Stimulated activated CD8-positive, alpha-beta memory T cell treated with anti-CD3 and anti-CD28 coated beads, Interleukin-15, amount 100 ng/mL, for 48 hours (primary cell): ENCODE measurements at regions not wholly inside any gene's neighbourhood (a gene's known extent, or its start where the extent isn't known, plus 50 kb on each side); places are given as distances from the start of the nearest gene placed in this dataset.
A peak's percentile ranks its signal among the peaks of the same experiment; 100 is the strongest.

Experiments used
- DNase-seq, 2 donors: peaks; one replicate each; pipeline ENCODE4 v3.0.0-alpha.2; 2020; ENCODE audit warnings: low read depth in 2 of 2

GRCh38 chr6:56378507-56378906 lies 131.1 kb upstream of the COL21A1 start:
- DNase-seq, result no peak

DNA sequence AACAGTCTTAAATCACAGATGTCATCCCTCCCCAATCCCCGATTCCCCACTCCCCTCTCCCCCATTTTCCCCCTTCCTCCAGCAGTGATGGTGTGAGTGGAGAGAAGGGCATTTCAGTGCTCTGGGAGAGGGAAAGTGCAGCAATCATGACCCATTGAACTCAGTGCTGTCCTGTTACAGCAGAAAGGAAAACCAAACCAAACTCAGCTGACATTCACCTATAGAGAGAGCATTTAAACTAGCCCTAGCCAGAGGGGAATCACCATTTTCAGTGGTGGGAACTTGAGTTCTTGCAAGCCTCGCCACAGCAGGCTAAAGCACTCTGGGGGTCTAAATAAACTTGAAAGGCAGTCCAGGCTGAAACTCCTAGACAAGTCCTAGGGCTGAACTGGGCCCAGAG lies 129.9 kb upstream of the COL21A1 start:
- DNase-seq, result no peak

GRCh38 chr6:56375806-56376205 lies 128.4 kb upstream of the COL21A1 start:
- no peak for DNase-seq

DNA sequence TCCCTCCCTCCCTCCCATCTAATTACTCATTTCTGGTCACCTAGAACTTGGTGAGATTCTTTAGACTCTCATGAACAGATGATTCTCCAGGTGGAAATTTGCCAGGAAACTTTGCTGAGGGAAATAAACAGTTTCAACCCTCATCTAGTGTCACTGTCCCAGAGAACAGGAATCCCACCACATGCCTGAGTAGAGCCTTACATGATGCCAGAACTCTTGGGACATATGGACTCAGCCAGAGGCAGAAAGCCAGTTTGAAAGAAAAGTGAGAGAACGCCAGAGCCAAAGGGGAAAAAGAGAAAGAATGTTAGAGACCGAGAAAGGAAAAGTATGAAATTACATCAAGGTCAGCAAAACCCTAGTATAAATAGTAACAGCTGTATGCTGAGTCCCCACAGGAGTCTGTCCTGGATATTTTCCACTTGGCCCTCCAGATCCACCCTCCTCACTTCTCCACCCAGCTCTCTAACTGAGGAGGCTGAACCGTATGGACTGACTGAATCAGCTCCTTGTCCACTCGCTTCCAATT lies 127.5 kb upstream of the COL21A1 start:
- DNase-seq, result no peak

DNA sequence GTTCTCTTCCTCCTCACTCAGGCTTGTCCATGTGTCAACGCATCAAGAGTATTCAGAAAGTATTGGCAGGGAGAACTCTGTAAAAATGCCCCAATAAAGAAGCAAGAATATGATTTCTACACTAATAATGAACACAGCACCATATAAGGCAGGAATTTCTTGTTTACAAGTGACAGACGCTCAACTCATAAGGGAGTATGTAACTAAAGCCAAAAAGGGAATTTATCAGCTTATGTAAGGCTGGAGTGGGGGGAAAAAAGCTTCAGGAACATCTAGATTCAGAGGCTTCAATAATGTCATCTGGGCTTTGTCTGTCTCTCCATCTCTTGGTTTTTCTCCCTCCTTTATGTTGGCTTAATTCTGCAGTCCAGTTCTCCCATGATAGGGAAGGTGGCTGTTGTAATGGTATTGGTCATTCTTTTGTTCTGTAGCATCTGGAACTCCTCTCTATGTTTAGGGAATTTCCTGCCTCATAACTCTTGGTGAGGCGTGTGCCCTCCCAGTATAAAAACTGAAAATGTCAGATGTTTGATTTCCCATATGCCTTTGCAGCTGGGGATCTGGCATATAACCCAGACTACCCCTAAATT lies 125.1 kb upstream of the COL21A1 start:
- no peak for DNase-seq

GRCh38 chr6:56370561-56371211 lies 123.3 kb upstream of the COL21A1 start:
- no peak for DNase-seq

- DNase-seq, result no peak
Observed at GRCh38 chr6:56370127-56370540, 122.8 kb upstream of the COL21A1 start.

GRCh38 chr6:56368491-56368890 lies 121.1 kb upstream of the COL21A1 start:
- DNase-seq, result no peak

DNA sequence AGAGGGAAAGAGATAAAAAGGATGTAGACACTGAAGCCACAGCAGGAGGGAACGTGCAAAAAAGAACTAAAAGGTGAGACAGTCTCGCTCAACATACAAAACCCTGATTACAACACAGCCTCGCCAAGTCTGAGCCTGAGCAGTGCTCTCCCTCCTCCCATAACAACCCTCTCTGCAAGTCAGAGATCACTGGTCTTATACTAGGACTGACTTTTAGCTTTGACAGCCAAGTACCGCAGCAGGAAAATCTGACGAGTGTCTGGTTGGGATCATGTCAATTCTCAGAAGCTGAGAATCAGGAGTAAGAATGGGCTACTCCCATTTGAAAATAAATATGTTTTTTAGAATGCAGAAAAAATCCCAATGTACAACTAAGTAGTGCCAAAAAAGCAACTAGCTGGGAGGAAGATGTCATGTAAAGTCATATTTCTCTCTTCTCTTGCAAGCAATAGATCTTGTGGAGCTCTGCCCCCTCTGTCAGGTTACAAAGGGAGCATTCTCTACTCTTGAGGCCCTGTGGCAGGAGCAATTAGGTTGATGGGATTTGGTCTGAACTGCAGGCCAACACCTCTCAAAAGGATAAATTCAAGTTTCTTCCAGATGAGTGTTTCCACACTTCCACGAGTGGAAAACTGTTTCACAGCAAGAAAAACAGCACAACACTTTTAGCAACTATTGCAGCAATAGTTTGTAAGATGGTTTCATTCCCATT lies 118.9 kb upstream of the COL21A1 start:
- DNase-seq, result no peak

GRCh38 chr6:56364827-56365339 lies 117.5 kb upstream of the COL21A1 start:
- no peak for DNase-seq

- no peak for DNase-seq
Observed at GRCh38 chr6:56364431-56364826, 117.0 kb upstream of the COL21A1 start.

DNA sequence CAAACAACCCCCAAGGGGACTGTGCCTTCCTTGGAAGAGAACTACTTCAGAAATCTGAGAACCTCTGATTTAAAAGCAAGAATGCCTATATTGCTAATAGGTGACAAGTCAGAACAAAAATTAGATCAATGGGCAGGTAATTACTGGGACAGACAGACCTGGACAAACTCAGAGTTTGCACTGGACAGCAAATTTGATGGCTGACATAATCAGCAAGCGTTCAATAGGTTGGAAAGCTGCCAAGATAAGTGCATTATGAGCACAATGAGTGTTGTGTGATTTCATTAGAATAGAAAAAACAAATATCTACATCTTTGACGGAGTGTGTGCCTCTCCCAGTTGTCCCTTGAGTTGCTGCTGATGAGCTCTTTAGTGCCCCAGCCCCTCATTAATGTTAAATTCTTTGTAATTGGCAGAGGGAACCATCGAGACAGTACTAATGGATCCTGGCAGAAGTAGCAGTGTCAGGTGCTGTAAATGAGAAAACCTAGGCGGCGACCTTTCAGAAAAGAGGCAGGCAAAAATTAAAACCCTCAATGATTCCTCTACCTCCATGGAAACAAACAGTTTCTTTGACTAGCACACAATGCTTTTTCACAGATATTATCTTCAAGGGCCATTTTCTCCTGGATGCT lies 116.5 kb upstream of the COL21A1 start:
- no peak for DNase-seq

DNA sequence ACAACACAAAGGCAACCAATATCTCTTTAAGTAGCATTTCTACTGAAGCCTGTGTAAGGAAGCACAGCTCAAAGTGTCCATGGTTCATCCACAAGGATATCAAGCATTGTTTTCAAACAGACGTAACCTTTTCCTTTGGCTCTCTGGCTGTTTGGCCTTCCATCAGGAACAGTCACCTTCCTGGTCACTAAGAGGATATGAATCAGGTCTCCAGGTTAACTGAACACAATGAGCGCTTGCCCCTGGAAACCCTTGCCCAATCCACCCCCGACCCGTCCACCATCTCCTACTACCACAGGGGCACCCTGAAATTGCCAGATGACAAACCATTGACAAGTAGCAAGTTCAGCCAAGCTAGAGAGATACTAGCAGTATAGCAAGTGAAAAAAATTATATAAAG lies 114.4 kb upstream of the COL21A1 start:
- DNase-seq, result no peak

DNA sequence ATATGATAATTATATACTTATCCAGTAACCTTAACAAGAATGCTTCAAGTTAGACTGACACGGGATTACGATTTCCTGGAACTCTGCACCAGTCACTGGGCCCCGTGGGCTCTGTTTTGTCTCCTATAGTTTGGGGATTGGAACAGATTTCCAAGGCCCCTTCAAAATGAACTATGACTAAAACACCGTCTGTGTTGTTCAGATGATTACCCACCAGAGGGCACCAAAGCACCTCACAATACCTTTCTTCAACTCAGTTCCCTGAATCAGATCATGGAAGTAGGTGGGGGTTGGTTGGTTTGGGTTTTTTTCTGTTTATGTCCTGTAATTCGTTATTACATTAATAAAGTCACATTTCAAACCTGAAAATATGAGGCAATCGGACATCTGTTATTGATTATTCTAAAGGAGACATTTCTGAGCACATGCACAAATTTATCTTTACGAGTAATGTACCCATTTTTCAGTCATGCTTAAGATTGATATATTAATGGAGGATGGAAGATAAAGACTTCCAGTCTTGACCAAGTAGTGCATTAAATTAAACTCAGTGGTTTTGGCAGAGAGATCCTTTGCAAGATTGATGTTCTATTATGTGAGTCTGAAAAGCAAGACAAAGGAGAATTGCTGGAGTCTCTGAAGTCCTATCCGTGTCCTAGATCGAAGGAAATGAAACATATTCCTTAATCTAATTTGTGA lies 112.0 kb upstream of the COL21A1 start:
- peak; percentile 17 to 20 for DNase-seq

GRCh38 chr6:56357616-56358373 lies 110.4 kb upstream of the COL21A1 start:
- no peak for DNase-seq

- no peak for DNase-seq
Observed at GRCh38 chr6:56356426-56356825, 109.0 kb upstream of the COL21A1 start.

DNA sequence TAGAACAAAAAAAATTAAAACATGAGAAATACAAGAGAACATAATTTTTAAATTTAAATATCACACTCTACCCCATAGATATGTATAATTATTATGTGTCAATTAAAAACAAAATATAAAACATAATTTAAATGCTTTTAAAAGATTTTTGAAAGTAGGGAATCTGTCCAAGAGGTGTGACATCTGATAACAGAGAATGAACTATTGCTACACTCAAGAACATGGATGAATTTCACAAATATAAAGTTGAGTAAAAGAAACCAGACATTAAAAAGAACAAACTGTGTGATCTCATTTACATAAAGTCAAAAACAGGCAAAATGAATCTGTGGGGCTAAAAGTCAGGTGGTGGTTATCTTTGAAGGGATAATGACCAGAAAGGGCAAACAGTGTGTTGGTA lies 106.5 kb upstream of the COL21A1 start:
- DNase-seq, result no peak

- no peak for DNase-seq
Observed at GRCh38 chr6:56350628-56351260, 103.4 kb upstream of the COL21A1 start.

DNA sequence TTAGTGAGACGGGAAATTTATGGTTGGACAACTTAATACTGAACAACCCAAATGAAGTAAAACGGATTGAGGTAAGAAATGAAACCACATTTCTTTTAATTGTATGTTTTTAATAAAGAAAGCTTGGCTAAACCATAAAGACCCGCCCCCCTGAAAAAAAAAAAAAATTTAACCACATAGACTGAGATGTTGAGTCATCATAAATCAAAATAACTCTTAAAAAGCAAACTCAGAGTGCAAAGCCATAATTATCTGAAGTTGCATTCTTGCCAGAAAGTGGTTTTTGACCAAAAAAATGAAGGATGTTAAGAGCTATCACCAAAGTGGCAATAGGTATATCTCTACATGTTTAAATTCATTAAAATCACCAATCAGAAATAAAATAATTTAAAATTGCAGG lies 101.8 kb upstream of the COL21A1 start:
- no peak for DNase-seq

- no peak for DNase-seq
Observed at GRCh38 chr6:56348578-56348977, 101.2 kb upstream of the COL21A1 start.
